Lung microvascular endothelial cell (primary cell): ENCODE measurements at regions not wholly inside any gene's neighbourhood (a gene's known extent, or its start where the extent isn't known, plus 50 kb on each side); places are given as distances from the start of the nearest gene placed in this dataset.

Source experiments
- DNase-seq, 2 donors: peaks; one replicate each; pipeline versions ENCODE4 v3.0.0 to v3.0.0-alpha.2; 2010; ENCODE audit warnings: low read depth in 2 of 2

GRCh38 chr7:25279705-25280104, 51.4 kb upstream of the NPVF start:
- DNase-seq, result no peak

- DNase-seq, result no peak
These were observed 51.9 kb upstream of the NPVF start for GRCh38 chr7:25280181-25280580.

- DNase-seq, result no peak
These were observed 53.9 kb upstream of the NPVF start for GRCh38 chr7:25282194-25282593.

GRCh38 chr7:25286756-25287155, 58.5 kb upstream of the NPVF start:
- DNase-seq, result no peak

GRCh38 chr7:25287291-25287690, 59.0 kb upstream of the NPVF start:
- no peak for DNase-seq

GRCh38 chr7:25288556-25289307, 60.4 kb upstream of the NPVF start:
- no peak for DNase-seq

- no peak for DNase-seq
These were observed 61.2 kb upstream of the NPVF start for GRCh38 chr7:25289518-25289917.

- no peak for DNase-seq
These were observed 66.3 kb upstream of the NPVF start for GRCh38 chr7:25294624-25295023.

- no peak for DNase-seq
These were observed 67.1 kb upstream of the NPVF start for GRCh38 chr7:25295387-25295786.

- DNase-seq, result no peak
These were observed 67.8 kb upstream of the NPVF start for GRCh38 chr7:25296086-25296485.

GRCh38 chr7:25297278-25297677, 69.0 kb upstream of the NPVF start:
- DNase-seq, result no peak

- no peak for DNase-seq
These were observed 75.2 kb upstream of the NPVF start for GRCh38 chr7:25303281-25304181.

GRCh38 chr7:25304691-25305090, 76.4 kb upstream of the NPVF start:
- no peak for DNase-seq

GRCh38 chr7:25305831-25306230, 77.5 kb upstream of the NPVF start:
- no peak for DNase-seq

- no peak for DNase-seq
These were observed 79.3 kb upstream of the NPVF start for GRCh38 chr7:25307624-25308023.

GRCh38 chr7:25308246-25308645, 80.0 kb upstream of the NPVF start:
- DNase-seq, result no peak

GRCh38 chr7:25308906-25309705, 80.8 kb upstream of the NPVF start:
- DNase-seq, result no peak

GRCh38 chr7:25310896-25311295, 82.6 kb upstream of the NPVF start:
- DNase-seq, result no peak

- no peak for DNase-seq
These were observed 83.1 kb upstream of the NPVF start for GRCh38 chr7:25311346-25311745.

- no peak for DNase-seq
These were observed 84.7 kb upstream of the NPVF start for GRCh38 chr7:25312968-25313367.

GRCh38 chr7:25313526-25313925, 85.2 kb upstream of the NPVF start:
- DNase-seq, result no peak
